OCI-LY3 (cell line): ENCODE measurements at regions not wholly inside any gene's neighbourhood (a gene's known extent, or its start where the extent isn't known, plus 50 kb on each side); places are given as distances from the start of the nearest gene placed in this dataset.

Experiments used
- H2AFZ ChIP-seq: fragments of 200-600, 300-600 bp; shearing (Covaris generic); 2 replicates; pipeline ENCODE4 v1.6.0; 2014; ENCODE audit warnings: antibody characterized with exemption, low read depth, low read length
- H3K27ac ChIP-seq: fragments of 200-600, 300-600 bp; sonication (generic); 2 replicates; pipeline ENCODE4 v1.5.1; 2014; ENCODE audit warnings: mild to moderate bottlenecking, low read length, moderate library complexity, mixed read lengths
- H3K27me3 ChIP-seq: fragments of 200-600, 300-600 bp; sonication (generic); 2 replicates; pipeline ENCODE4 v1.6.1; 2014; ENCODE audit warnings: low read depth, low read length, mixed read lengths
- H3K36me3 ChIP-seq: fragments of 200-600, 300-600 bp; sonication (generic); replicated peaks from 2 replicates; pipeline ENCODE3; 2014; ENCODE audit warnings: low read depth, low read length, mixed read lengths
- H3K4me1 ChIP-seq: fragments of 300-600, 200-600 bp; sonication (generic); 2 replicates; pipeline ENCODE4 v1.6.1; 2014; ENCODE audit warnings: low read length, mixed read lengths
- H3K4me2 ChIP-seq: fragments of 200-600, 300-600 bp; sonication (generic); 2 replicates; pipeline ENCODE4 v1.6.1; 2014; ENCODE audit warnings: low read length, mixed read lengths
- H3K4me3 ChIP-seq: fragments of 300-600, 200-600 bp; sonication (generic); 2 replicates; pipeline ENCODE4 v1.5.1; 2014; ENCODE audit warnings: antibody characterized with exemption, mild to moderate bottlenecking, low read length, moderate library complexity
- H3K79me2 ChIP-seq: fragments of 300-600, 200-600 bp; shearing (Covaris generic); 2 replicates; pipeline ENCODE4 v1.6.1; 2014; ENCODE audit warnings: mild to moderate bottlenecking, low read length, mixed read lengths
- H3K9ac ChIP-seq: fragments of 300-600, 200-600 bp; shearing (Covaris generic); 2 replicates; pipeline ENCODE4 v1.6.0; 2014; ENCODE audit warnings: mild to moderate bottlenecking, low read length, moderate library complexity
- H3K9me3 ChIP-seq: fragments of 200-600, 300-600 bp; shearing (Covaris generic); 2 replicates; pipeline ENCODE4 v1.6.1; 2014; ENCODE audit warnings: low read length, mixed read lengths; ENCODE audit not compliant: insufficient read depth
- H4K20me1 ChIP-seq: fragments of 200-600, 300-600 bp; sonication (generic); 2 replicates; pipeline ENCODE4 v1.6.1; 2016; ENCODE audit warnings: low read length, mixed read lengths; ENCODE audit not compliant: insufficient read depth
- EZH2phosphoT487 ChIP-seq: fragments of 200-600 bp; shearing (Covaris generic); IDR thresholded peaks from 2 replicates; pipeline ENCODE4 v1.6.1; 2018; ENCODE audit warnings: antibody characterized with exemption, mixed run types, low read depth
- TF ChIP-seq, protein P1 (sequence below): fragments of 200-600, 300-600 bp; sonication (generic); IDR thresholded peaks from 2 replicates; pipeline ENCODE4 v1.5.1; 2014; ENCODE audit warnings: antibody characterized with exemption, low read length, low read depth

DNA sequence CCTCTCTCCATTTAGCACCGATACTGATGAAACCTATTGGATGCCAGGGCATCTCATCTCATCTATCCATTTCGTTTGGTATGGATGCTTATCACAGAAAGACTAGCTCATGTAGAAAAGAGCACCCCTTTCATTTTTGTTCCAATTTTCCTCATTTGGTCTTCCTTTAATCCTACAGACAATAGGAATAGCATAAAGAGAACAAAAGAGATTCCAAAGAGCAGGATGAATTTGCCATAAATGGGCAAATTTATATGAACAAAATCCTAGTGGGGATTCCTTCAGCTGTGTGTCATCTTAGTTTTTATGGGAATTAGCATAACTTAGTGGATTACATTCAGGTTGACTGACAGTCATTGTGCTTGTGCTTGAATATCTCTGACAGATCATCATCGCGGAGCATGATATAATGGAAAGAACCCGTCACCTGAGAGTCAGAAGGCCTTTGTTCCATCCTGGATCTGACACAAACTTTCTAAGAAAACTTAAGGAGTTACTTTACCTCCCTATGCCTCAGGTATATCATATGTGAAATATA lies 777.5 kb upstream of the ADGRL2 start:
- TF ChIP-seq, protein P1, sequence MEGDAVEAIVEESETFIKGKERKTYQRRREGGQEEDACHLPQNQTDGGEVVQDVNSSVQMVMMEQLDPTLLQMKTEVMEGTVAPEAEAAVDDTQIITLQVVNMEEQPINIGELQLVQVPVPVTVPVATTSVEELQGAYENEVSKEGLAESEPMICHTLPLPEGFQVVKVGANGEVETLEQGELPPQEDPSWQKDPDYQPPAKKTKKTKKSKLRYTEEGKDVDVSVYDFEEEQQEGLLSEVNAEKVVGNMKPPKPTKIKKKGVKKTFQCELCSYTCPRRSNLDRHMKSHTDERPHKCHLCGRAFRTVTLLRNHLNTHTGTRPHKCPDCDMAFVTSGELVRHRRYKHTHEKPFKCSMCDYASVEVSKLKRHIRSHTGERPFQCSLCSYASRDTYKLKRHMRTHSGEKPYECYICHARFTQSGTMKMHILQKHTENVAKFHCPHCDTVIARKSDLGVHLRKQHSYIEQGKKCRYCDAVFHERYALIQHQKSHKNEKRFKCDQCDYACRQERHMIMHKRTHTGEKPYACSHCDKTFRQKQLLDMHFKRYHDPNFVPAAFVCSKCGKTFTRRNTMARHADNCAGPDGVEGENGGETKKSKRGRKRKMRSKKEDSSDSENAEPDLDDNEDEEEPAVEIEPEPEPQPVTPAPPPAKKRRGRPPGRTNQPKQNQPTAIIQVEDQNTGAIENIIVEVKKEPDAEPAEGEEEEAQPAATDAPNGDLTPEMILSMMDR: no peak
- no peak for TF ChIP-seq EZH2phosphoT487
- Histone ChIP-seq H3K79me2 (no peaks in the 10 kb centered on the region), H3K9me3 (no peaks in the 10 kb centered on the region), H3K27me3 (no peaks in the 10 kb centered on the region), H3K9ac (no peak overlapping the region), H2AFZ (no peak overlapping the region), H3K27ac (no peak overlapping the region), H4K20me1 (no peaks in the 10 kb centered on the region), H3K4me3 (no peak overlapping the region), H3K4me1 (no peaks in the 10 kb centered on the region), H3K36me3 (no peaks in the 10 kb centered on the region), H3K4me2 (no peak overlapping the region)

DNA sequence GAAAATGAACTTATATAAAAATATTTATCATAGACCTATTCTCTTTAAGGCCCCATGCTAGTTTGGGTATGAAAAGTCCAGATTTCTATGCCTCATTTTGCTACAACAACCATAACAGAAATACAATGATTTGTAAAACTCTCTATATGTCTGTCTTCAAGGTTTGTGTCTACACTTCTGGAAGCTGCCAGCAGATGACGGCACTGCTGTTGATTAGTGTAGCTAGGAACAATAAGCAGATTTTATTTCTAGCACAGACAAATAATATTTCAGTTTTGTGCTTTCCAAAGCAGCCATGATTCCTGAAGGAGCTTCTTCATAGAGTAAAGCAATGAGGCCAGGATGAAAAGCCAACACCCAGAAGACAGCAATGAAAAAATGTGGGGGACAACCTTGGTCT lies 779.6 kb upstream of the ADGRL2 start:
- Histone ChIP-seq H3K27me3 (no peaks in the 10 kb centered on the region), H3K4me3 (no peak overlapping the region), H3K9ac (no peak overlapping the region), H3K79me2 (no peaks in the 10 kb centered on the region), H3K36me3 (no peaks in the 10 kb centered on the region), H3K4me2 (no peak overlapping the region), H3K27ac (no peak overlapping the region), H4K20me1 (no peaks in the 10 kb centered on the region), H3K4me1 (no peaks in the 10 kb centered on the region), H2AFZ (no peak overlapping the region), H3K9me3 (no peaks in the 10 kb centered on the region)
- TF ChIP-seq, protein P1: no peak
- no peak for TF ChIP-seq EZH2phosphoT487

DNA sequence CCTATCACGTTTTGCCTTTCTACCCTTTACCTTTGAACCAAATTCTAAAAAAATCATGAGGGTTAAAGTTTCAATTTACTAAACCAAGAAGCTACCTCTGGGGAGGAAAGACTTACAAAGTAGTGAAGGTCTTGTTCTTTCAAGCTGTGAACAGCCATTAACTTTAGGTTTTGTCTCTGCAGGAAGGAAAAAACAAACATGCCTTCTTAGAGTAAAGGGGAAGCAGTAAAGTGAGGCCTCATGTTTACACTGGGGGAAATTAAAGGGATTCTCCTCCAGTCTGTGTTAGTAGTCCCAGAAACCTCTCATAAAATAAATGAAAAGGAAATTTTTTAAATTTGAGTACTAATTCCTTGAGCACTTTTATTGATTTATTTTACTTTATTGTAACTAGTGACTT lies 780.2 kb upstream of the ADGRL2 start:
- Histone ChIP-seq H2AFZ (no peak overlapping the region), H3K79me2 (no peaks in the 10 kb centered on the region), H3K9me3 (no peaks in the 10 kb centered on the region), H3K27ac (no peak overlapping the region), H3K4me2 (no peak overlapping the region), H4K20me1 (no peaks in the 10 kb centered on the region), H3K9ac (no peak overlapping the region), H3K36me3 (no peaks in the 10 kb centered on the region), H3K4me3 (no peak overlapping the region), H3K27me3 (no peaks in the 10 kb centered on the region), H3K4me1 (no peaks in the 10 kb centered on the region)
- TF ChIP-seq, protein P1: no peak
- no peak for TF ChIP-seq EZH2phosphoT487

- H3K9me3 ChIP-seq: no peaks in the 10 kb centered on the region
- H3K4me1 ChIP-seq: no peaks in the 10 kb centered on the region
These were observed 790.6 kb upstream of the ADGRL2 start for GRCh38 chr1:81010126-81010525.

More at GRCh38 chr1:81010126-81010525, 790.6 kb upstream of the ADGRL2 start:
- H3K9ac ChIP-seq: no peak overlapping the region
- H4K20me1 ChIP-seq: no peaks in the 10 kb centered on the region
- TF ChIP-seq, protein P1: no peak
- no peak for TF ChIP-seq EZH2phosphoT487
- H3K36me3 ChIP-seq: no peaks in the 10 kb centered on the region
- no peaks in the 10 kb centered on the region for H3K27me3 ChIP-seq
- no peak overlapping the region for H3K4me2 ChIP-seq
- H3K4me3 ChIP-seq: no peak overlapping the region
- H3K27ac ChIP-seq: no peak overlapping the region
- H2AFZ ChIP-seq: no peak overlapping the region
- H3K79me2 ChIP-seq: no peaks in the 10 kb centered on the region
